ENCODE measurements at regions not wholly inside any gene's neighbourhood (a gene's known extent, or its start where the extent isn't known, plus 50 kb on each side); places are given as distances from the start of the nearest gene placed in this dataset.
A peak's percentile ranks its signal among the peaks of the same experiment; 100 is the strongest.
"Not testable (repeated sequence)": the region's sequence is repeated elsewhere in the genome, so short reads cannot be mapped to it uniquely, and the experiment has no call there.

DNA sequence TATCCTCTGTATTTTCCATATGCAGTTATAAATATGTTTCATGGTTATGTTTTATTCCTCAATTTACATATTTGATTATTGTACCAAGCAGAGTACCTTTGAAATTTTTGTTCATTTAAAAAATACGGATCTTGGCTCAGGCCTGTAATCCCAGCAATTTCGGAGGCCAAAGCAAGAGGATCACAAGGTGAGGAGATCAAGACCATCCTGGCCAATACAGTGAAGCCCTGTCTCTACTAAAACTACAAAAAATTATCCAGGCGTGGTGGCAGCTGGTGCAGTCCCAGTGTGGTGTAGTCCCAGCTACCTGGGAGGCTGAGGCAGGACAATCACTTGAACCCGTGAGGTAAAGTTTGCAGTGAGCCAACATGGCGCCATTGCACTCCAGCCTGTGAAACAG is 251.2 kb upstream of the TPTE start:
- not testable (repeated sequence) for H3K36me3 Mint-ChIP-seq (ENCODE audit: insufficient read depth); H3K4me3 Mint-ChIP-seq; H3K27me3 Mint-ChIP-seq; H3K27ac Mint-ChIP-seq (ENCODE audit: low read depth); H3K4me1 Mint-ChIP-seq
- peaks cover 20% of the 10 kb centered on the region for H3K9me3 Mint-ChIP-seq
- peak in 1 of 2 donors; percentile 5 for DNase-seq (ENCODE audit: low spot score in 2 of 2)
- peak; percentile 54 for ATAC-seq (replicated peaks; ENCODE audit: extremely low read depth, poor library complexity, severe bottlenecking)

DNA sequence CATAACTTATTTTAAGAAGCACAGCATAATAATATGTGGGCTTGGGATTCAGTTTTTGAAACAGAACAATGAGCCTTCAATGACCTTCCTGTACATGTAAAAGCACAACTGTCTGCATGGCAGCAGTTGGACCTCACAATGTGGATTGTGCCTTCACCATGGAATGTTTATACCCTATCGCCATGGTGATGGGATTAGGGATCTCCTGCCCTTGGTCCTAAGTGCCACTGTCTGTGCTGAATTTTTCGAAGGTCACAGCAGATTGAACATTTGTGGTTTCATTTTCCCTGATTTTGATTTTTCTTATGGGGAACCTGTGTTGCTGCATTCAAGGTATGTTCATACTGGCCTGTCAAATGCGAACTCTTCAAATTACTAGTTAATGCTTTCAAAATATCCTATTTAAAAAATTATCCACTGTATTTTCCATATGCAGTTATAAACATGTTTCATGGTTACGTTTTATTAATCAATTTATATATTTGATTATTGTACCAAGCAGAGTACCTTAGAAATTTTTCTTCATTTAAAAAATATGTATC is 249.6 kb upstream of the TPTE start:
- peaks cover 20% of the 10 kb centered on the region for H3K9me3 Mint-ChIP-seq
- not testable (repeated sequence) for H3K4me3 Mint-ChIP-seq; H3K36me3 Mint-ChIP-seq (ENCODE audit: insufficient read depth); ATAC-seq (replicated peaks; ENCODE audit: extremely low read depth, poor library complexity, severe bottlenecking); H3K4me1 Mint-ChIP-seq; H3K27me3 Mint-ChIP-seq; H3K27ac Mint-ChIP-seq (ENCODE audit: low read depth)
- DNase-seq (ENCODE audit: low spot score in 2 of 2) = peak in 1 of 2 donors; percentile 8

DNA sequence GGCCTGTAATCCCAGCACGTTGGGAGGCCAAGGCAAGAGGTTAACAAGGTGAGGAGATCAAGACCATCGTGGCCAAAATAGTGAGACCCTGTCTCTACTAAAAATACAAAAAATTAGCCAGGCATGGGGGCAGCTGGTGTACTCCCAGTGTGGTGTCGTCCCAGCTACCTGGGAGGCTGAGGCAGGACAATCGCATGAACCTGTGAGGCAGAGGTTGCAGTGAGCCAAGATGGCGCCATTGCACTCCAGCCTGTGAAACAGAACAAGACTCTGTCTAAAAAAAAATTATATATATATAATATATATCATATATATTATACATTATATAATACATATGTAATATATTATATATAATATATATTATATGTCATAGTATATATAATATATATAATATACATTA is 249.2 kb upstream of the TPTE start:
- Mint-ChIP-seq H3K27ac (ENCODE audit: low read depth) (no peak overlapping the region), H3K27me3 (no peaks in the 10 kb centered on the region), H3K4me3 (no peak overlapping the region), H3K4me1 (no peaks in the 10 kb centered on the region), H3K36me3 (ENCODE audit: insufficient read depth) (no peaks in the 10 kb centered on the region), H3K9me3 (peaks cover 20% of the 10 kb centered on the region)
- DNase-seq (ENCODE audit: low spot score in 2 of 2) (no peak), ATAC-seq (replicated peaks; ENCODE audit: extremely low read depth, poor library complexity, severe bottlenecking) (peak; percentile 76)

DNA sequence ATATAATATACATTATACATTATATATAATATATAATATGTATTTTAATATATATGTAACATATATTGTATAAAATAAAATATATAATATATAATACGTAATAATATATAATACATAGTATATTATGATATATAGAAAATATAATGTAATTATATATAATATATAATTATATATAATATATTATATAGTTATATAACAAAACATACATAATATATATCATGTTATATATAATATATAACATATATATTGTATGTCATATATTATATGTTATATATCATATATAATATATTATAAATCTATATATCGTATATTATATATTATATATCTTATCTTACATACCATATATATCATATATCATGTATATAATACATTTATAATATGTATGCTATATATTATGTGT is 248.2 kb upstream of the TPTE start:
- Mint-ChIP-seq H3K27ac (ENCODE audit: low read depth) (no peak overlapping the region), H3K36me3 (ENCODE audit: insufficient read depth) (no peaks in the 10 kb centered on the region), H3K27me3 (no peaks in the 10 kb centered on the region), H3K4me3 (no peak overlapping the region), H3K9me3 (peaks cover 20% of the 10 kb centered on the region), H3K4me1 (no peaks in the 10 kb centered on the region)
- no peak for ATAC-seq (replicated peaks; ENCODE audit: extremely low read depth, poor library complexity, severe bottlenecking)
- no peak for DNase-seq (ENCODE audit: low spot score in 2 of 2)

DNA sequence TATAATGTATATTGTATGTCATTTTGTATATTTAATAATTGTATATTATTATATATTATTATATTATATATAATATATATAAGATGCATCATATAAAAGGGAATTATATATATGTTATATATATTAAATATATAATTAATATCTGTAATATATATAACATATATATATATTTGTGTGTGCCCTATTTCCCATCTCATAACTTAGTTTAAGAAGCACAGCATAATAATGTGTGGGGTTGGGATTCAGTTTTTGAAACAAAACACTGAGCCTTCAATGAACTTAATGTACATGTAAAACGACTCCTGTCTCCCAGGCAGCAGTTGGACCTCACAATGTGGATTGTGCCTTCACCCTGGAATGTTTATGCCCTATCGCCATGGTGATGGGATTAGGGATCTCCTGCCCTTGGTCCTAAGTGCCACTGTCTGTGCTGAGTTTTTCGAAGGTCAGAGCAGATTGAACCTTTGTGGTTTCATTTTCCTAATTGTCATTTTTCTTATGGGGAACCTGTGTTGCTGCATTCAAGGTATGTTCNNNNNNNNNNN is 247.5 kb upstream of the TPTE start:
- H3K9me3 Mint-ChIP-seq = peaks cover 20% of the 10 kb centered on the region
- H3K4me1 Mint-ChIP-seq; H3K36me3 Mint-ChIP-seq (ENCODE audit: insufficient read depth); H3K27me3 Mint-ChIP-seq; H3K27ac Mint-ChIP-seq (ENCODE audit: low read depth); H3K4me3 Mint-ChIP-seq: not testable (repeated sequence)
- peak; percentile 70 for ATAC-seq (replicated peaks; ENCODE audit: extremely low read depth, poor library complexity, severe bottlenecking)
- DNase-seq (ENCODE audit: low spot score in 2 of 2) = peak in 1 of 2 donors; percentile 8
